HepG2 (cell line): ENCODE measurements at regions not wholly inside any gene's neighbourhood (a gene's known extent, or its start where the extent isn't known, plus 50 kb on each side); places are given as distances from the start of the nearest gene placed in this dataset.
A peak's percentile ranks its signal among the peaks of the same experiment; 100 is the strongest.

Experiments
- ATAC-seq: fragments of 200-7000 bp; cut with Tn5 transposase; 3 replicates; pipeline ENCODE4 v1.9.1; 2020; ENCODE audit warnings: mild to moderate bottlenecking, moderate library complexity
- BruUV-seq: library from RNA; stranded (reverse); fragments of 400-500 nt; replicated peaks from 2 replicates; lab custom pipeline; 2021; lab: Mats Ljungman, UMichigan
- CTCF ChIA-PET: fragments of 300-600 bp; formaldehyde crosslinking; extraction: SDS; loops from one replicate; lab custom pipeline; 2021; ENCODE audit warnings: low total read pairs, inconsistent platforms, low intra/inter-chr PET ratio; lab: Yijun Ruan, JAX
- POLR2A ChIA-PET: fragments of 350-600 bp; sonication (Branson Sonifier 250); formaldehyde crosslinking; loops from one replicate; lab custom pipeline; 2020; ENCODE audit warnings: antibody characterized with exemption, inconsistent platforms; lab: Yijun Ruan, JAX
- DNase-seq: peaks from one replicate; pipeline ENCODE4 v3.0.0-alpha.2; 2015; ENCODE audit warnings: low spot score
- FAIRE-seq: peaks from 3 replicates; lab custom pipeline; 2011; peaks lifted over from hg19 to GRCh38; lab: Jason Lieb, UNC
- H2AFZ ChIP-seq: one replicate; pipeline ENCODE4 v1.6.1; 2011; ENCODE audit warnings: low read length, inconsistent platforms
- H3K27ac ChIP-seq: fragments of 300-600 bp; 3 replicates; pipeline ENCODE4 v1.8.0; 2011; ENCODE audit warnings: mixed run types, mild to moderate bottlenecking, mixed read lengths, low read length, inconsistent platforms; ENCODE audit not compliant: insufficient read depth; ENCODE audit errors: extremely low read length
- H3K27me3 ChIP-seq, 2 experiments: fragments of 200-600 bp in 1 of 2; 2 replicates in 1 of 2; 3 replicates in 1 of 2; pipeline versions ENCODE4 v1.6.0 to v1.8.0; 2011; ENCODE audit warnings: low read length in 2 of 2, mild to moderate bottlenecking in 2 of 2, moderate library complexity in 2 of 2, inconsistent platforms in 1 of 2; ENCODE audit not compliant: insufficient read depth in 2 of 2, control insufficient read depth in 1 of 2
- H3K36me3 ChIP-seq, 2 experiments: fragments of 200-600 bp in 1 of 2; replicated peaks in 1 of 2; 2 replicates in 1 of 2; 3 replicates in 1 of 2; pipeline versions ENCODE4 v1.5.1 to v1.8.0; 2011; ENCODE audit warnings: low read length in 2 of 2, inconsistent platforms in 1 of 2; ENCODE audit not compliant: insufficient read depth in 2 of 2, control insufficient read depth in 1 of 2
- H3K4me1 ChIP-seq: 2 replicates; pipeline ENCODE4 v1.5.1; 2012; ENCODE audit warnings: low read length, inconsistent platforms; ENCODE audit not compliant: insufficient read depth
- H3K4me2 ChIP-seq: 2 replicates; pipeline ENCODE4 v1.6.0; 2011; ENCODE audit warnings: low read depth, low read length, inconsistent platforms
- H3K4me3 ChIP-seq, 3 experiments: fragments of 200-600 bp in 1 of 3; sonication (generic), shearing (Covaris generic) in 1 of 3; replicated peaks in 1 of 3; 2 replicates each; pipeline ENCODE4 v1.5.1; 2011 to 2016; ENCODE audit warnings: low read length in 3 of 3, inconsistent platforms in 2 of 3, low read depth in 2 of 3, mild to moderate bottlenecking in 2 of 3, control low read depth in 1 of 3, mixed read lengths in 1 of 3; ENCODE audit not compliant: insufficient read depth in 1 of 3
- H3K79me2 ChIP-seq: one replicate; pipeline ENCODE4 v1.6.1; 2011; ENCODE audit warnings: low read length, inconsistent platforms; ENCODE audit not compliant: insufficient read depth
- H3K9ac ChIP-seq: 2 replicates; pipeline ENCODE4 v1.6.0; 2011; ENCODE audit warnings: mild to moderate bottlenecking, low read depth, low read length, inconsistent platforms; ENCODE audit not compliant: insufficient read depth
- H3K9me3 ChIP-seq: 2 replicates; pipeline ENCODE4 v1.5.1; 2012; ENCODE audit warnings: mild to moderate bottlenecking, low read length
- H4K20me1 ChIP-seq: 2 replicates; pipeline ENCODE4 v1.6.0; 2011; ENCODE audit warnings: inconsistent platforms, mild to moderate bottlenecking, low read length, moderate library complexity; ENCODE audit not compliant: insufficient read depth
- ARNT ChIP-seq: fragments of 450-650 bp; IDR thresholded peaks from 2 replicates; pipeline ENCODE4 v1.6.1; 2017
- CHCHD3 ChIP-seq: sonication (generic); formaldehyde crosslinking; IDR thresholded peaks from 2 replicates; pipeline ENCODE4 v1.8.0; 2022; ENCODE audit warnings: mild to moderate bottlenecking, missing genetic modification reagents, moderate library complexity
- FOSL1 ChIP-seq: sonication (generic); formaldehyde crosslinking; IDR thresholded peaks from 2 replicates; pipeline ENCODE4 v1.9.0; 2021; ENCODE audit warnings: missing genetic modification reagents, borderline replicate concordance
- FOXA3 ChIP-seq: IDR thresholded peaks from 2 replicates; pipeline ENCODE4 v1.6.1; 2016; ENCODE audit warnings: missing genetic modification reagents, missing compliant biosample characterization
- FOXM1 ChIP-seq: sonication (generic); formaldehyde crosslinking; IDR thresholded peaks from 2 replicates; pipeline ENCODE4 v1.5.0; 2020; ENCODE audit warnings: missing genetic modification reagents
- KAT7 ChIP-seq: IDR thresholded peaks from 2 replicates; pipeline ENCODE4 v1.6.1; 2018; ENCODE audit warnings: borderline replicate concordance, missing compliant biosample characterization
- NAIF1 ChIP-seq: sonication (generic); formaldehyde crosslinking; IDR thresholded peaks from 2 replicates; pipeline ENCODE4 v1.5.0; 2020; ENCODE audit warnings: mild to moderate bottlenecking, missing genetic modification reagents, borderline replicate concordance
- POLR2G ChIP-seq: fragments of 200-400 bp; formaldehyde crosslinking; IDR thresholded peaks from 2 replicates; pipeline ENCODE4 v1.6.1; 2018; ENCODE audit warnings: mild to moderate bottlenecking, low read depth, low read length, moderate library complexity
- RARA ChIP-seq: IDR thresholded peaks from 2 replicates; pipeline ENCODE4 v1.6.1; 2016; ENCODE audit warnings: missing genetic modification reagents, missing compliant biosample characterization
- TCF7 ChIP-seq: sonication (generic); IDR thresholded peaks from 2 replicates; pipeline ENCODE4 v1.6.1; 2016; ENCODE audit warnings: antibody characterized with exemption, low read depth
- TSC22D2 ChIP-seq: sonication (generic); formaldehyde crosslinking; IDR thresholded peaks from 2 replicates; pipeline ENCODE4 v1.5.1; 2020; ENCODE audit warnings: missing genetic modification reagents, mild to moderate bottlenecking, borderline replicate concordance
- ZC3H4 ChIP-seq: sonication (generic); formaldehyde crosslinking; IDR thresholded peaks from 2 replicates; pipeline ENCODE4 v1.4.0; 2020; ENCODE audit warnings: missing genetic modification reagents, borderline replicate concordance
- ZFP36 ChIP-seq: fragments of 150-350 bp; IDR thresholded peaks from 2 replicates; pipeline ENCODE4 v1.6.1; 2018; ENCODE audit warnings: borderline replicate concordance, low read length, low read depth; ENCODE audit not compliant: partially characterized antibody
- ZFP37 ChIP-seq: sonication (generic); formaldehyde crosslinking; IDR thresholded peaks from 2 replicates; pipeline ENCODE4 v1.4.0; 2020; ENCODE audit warnings: missing genetic modification reagents, borderline replicate concordance
- ZNF343 ChIP-seq: sonication (generic); formaldehyde crosslinking; IDR thresholded peaks from 2 replicates; pipeline ENCODE4 v1.4.0; 2020; ENCODE audit warnings: mild to moderate bottlenecking, missing genetic modification reagents
- ZNF557 ChIP-seq: sonication (generic); formaldehyde crosslinking; IDR thresholded peaks from 2 replicates; pipeline ENCODE4 v1.4.0; 2020; ENCODE audit warnings: missing genetic modification reagents
- ZNF580 ChIP-seq: IDR thresholded peaks from 2 replicates; pipeline ENCODE4 v1.6.1; 2016; ENCODE audit warnings: low read depth, borderline replicate concordance
- ZNF670 ChIP-seq: sonication (generic); formaldehyde crosslinking; IDR thresholded peaks from 2 replicates; pipeline ENCODE4 v1.8.0; 2022; ENCODE audit warnings: mild to moderate bottlenecking, missing genetic modification reagents, borderline replicate concordance
- WGBS: methylation state at CpG from one replicate; pipeline ENCODE4 v1.1.6; 2017; ENCODE audit warnings: low lambda C conversion rate; 5-methylcytosine and 5-hydroxymethylcytosine counted together
- in situ Hi-C: cut with HindIII; loops from 2 replicates; pipeline ENCODE4 v1.10.0; 2017; ENCODE audit warnings: low pct_unique_long_range_greater_than_20kb; ENCODE audit not compliant: extremely low pct_ligation_motif_present
- intact Hi-C: fragments of 100-400 bp; cut with micrococcal nuclease; formaldehyde crosslinking; loops from one replicate; pipeline ENCODE4 v1.10.0; 2022; ENCODE audit not compliant: unreplicated experiment
- TF ChIP-seq, protein P1 (sequence below): sonication (generic); formaldehyde crosslinking; IDR thresholded peaks from 2 replicates; pipeline ENCODE4 v1.9.0; 2021; ENCODE audit warnings: missing genetic modification reagents, borderline replicate concordance
- TF ChIP-seq, protein P2 (sequence below): sonication (generic); formaldehyde crosslinking; IDR thresholded peaks from 2 replicates; pipeline ENCODE4 v1.4.0; 2020; ENCODE audit warnings: missing genetic modification reagents
- TF ChIP-seq, protein P3 (sequence below): sonication (generic); formaldehyde crosslinking; IDR thresholded peaks from 2 replicates; pipeline ENCODE4 v1.8.0; 2022; ENCODE audit warnings: missing genetic modification reagents, low read depth, mild to moderate bottlenecking, borderline replicate concordance
- TF ChIP-seq, protein P4 (sequence below): sonication (generic); formaldehyde crosslinking; IDR thresholded peaks from 2 replicates; pipeline ENCODE4 v1.5.0; 2020; ENCODE audit warnings: missing genetic modification reagents

- ATAC-seq: peak; percentile 96
- Histone ChIP-seq H3K4me1 (peaks cover 16% of the 10 kb centered on the region), H2AFZ (no peak overlapping the region), H3K27ac (no peak overlapping the region), H3K4me3 (no peak overlapping the region), H3K36me3 (no peaks in the 10 kb centered on the region), H4K20me1 (no peaks in the 10 kb centered on the region), H3K9ac (no peak overlapping the region), H3K79me2 (no peaks in the 10 kb centered on the region), H3K4me2 (peak overlapping the region; percentile 27; the same call in 1 of the 2 replicates), H3K9me3 (no peaks in the 10 kb centered on the region), H3K27me3 (peaks cover 0 to under 1% of the 10 kb centered on the region in 2 experiments; a peak in 1 of 5 replicates)
- 0% methylated on average over 3 of the region's 7 CpGs for WGBS
- no peak for FAIRE-seq
- intact Hi-C loops: no loop called here
- ChIA-PET CTCF (no interaction called here), POLR2A (no interaction called here)
- no TSS peak for BruUV-seq
- peak; percentile 84 for DNase-seq
- in situ Hi-C loops: no loop called here
- TF ChIP-seq NAIF1 (CRISPR knock-in tag): no peak
- TF ChIP-seq RARA (CRISPR knock-in tag): peak; percentile 92
- TF ChIP-seq FOXM1: no peak
- TF ChIP-seq, protein P1, sequence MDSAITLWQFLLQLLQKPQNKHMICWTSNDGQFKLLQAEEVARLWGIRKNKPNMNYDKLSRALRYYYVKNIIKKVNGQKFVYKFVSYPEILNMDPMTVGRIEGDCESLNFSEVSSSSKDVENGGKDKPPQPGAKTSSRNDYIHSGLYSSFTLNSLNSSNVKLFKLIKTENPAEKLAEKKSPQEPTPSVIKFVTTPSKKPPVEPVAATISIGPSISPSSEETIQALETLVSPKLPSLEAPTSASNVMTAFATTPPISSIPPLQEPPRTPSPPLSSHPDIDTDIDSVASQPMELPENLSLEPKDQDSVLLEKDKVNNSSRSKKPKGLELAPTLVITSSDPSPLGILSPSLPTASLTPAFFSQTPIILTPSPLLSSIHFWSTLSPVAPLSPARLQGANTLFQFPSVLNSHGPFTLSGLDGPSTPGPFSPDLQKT (CRISPR knock-in tag): no peak
- TF ChIP-seq CHCHD3 (CRISPR knock-in tag): no peak
- TF ChIP-seq, protein P2, sequence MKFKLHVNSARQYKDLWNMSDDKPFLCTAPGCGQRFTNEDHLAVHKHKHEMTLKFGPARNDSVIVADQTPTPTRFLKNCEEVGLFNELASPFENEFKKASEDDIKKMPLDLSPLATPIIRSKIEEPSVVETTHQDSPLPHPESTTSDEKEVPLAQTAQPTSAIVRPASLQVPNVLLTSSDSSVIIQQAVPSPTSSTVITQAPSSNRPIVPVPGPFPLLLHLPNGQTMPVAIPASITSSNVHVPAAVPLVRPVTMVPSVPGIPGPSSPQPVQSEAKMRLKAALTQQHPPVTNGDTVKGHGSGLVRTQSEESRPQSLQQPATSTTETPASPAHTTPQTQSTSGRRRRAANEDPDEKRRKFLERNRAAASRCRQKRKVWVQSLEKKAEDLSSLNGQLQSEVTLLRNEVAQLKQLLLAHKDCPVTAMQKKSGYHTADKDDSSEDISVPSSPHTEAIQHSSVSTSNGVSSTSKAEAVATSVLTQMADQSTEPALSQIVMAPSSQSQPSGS: no peak
- no peak for TF ChIP-seq ZC3H4 (CRISPR knock-in tag)
- TF ChIP-seq, protein P3, sequence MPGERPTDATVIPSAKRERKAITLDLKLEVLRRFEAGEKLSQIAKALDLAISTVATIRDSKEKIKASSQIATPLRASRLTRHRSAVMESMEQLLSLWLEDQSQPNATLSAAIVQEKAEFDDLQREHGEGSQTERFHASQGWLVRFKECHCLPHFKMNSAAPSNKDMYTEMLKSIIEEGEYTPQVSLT (CRISPR knock-in tag): no peak
- peak; percentile 92 for TF ChIP-seq FOXA3
- no peak for TF ChIP-seq ZNF580 (CRISPR knock-in tag)
- TF ChIP-seq FOSL1: no peak
- no peak for TF ChIP-seq ZFP37
- peak; percentile 94 for TF ChIP-seq TCF7
- TF ChIP-seq ZNF670 (CRISPR knock-in tag): no peak
- TF ChIP-seq POLR2G: no peak
- TF ChIP-seq ZNF343 (CRISPR knock-in tag): no peak
- no peak for TF ChIP-seq ARNT
- TF ChIP-seq, protein P4, sequence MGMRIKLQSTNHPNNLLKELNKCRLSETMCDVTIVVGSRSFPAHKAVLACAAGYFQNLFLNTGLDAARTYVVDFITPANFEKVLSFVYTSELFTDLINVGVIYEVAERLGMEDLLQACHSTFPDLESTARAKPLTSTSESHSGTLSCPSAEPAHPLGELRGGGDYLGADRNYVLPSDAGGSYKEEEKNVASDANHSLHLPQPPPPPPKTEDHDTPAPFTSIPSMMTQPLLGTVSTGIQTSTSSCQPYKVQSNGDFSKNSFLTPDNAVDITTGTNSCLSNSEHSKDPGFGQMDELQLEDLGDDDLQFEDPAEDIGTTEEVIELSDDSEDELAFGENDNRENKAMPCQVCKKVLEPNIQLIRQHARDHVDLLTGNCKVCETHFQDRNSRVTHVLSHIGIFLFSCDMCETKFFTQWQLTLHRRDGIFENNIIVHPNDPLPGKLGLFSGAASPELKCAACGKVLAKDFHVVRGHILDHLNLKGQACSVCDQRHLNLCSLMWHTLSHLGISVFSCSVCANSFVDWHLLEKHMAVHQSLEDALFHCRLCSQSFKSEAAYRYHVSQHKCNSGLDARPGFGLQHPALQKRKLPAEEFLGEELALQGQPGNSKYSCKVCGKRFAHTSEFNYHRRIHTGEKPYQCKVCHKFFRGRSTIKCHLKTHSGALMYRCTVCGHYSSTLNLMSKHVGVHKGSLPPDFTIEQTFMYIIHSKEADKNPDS (CRISPR knock-in tag): no peak
- TF ChIP-seq TSC22D2 (CRISPR knock-in tag): no peak
- no peak for TF ChIP-seq ZFP36
- TF ChIP-seq ZNF557 (CRISPR knock-in tag): no peak
- TF ChIP-seq KAT7 (CRISPR knock-in tag): no peak
Observed at GRCh38 chr13:107192289-107192688, 624.4 kb upstream of the ARGLU1 start.
